Upper lobe of right lung (tissue), 1 donor: ENCODE measurements at regions not wholly inside any gene's neighbourhood (a gene's known extent, or its start where the extent isn't known, plus 50 kb on each side); places are given as distances from the start of the nearest gene placed in this dataset.

ENCODE experiments used
- ATAC-seq: fragments of 200-7000 bp; cut with Tn5 transposase; one replicate; pipeline ENCODE4 v1.9.1; 2020; ENCODE audit warnings: mild to moderate bottlenecking, moderate library complexity
- DNase-seq: peaks from one replicate; pipeline ENCODE4 v3.0.0-alpha.2; 2020
- H3K27ac ChIP-seq: fragments of 200-600 bp; one replicate; pipeline ENCODE4 v1.8.0; 2022
- H3K27me3 ChIP-seq: fragments of 200-600 bp; one replicate; pipeline ENCODE4 v1.8.0; 2022; ENCODE audit warnings: mild to moderate bottlenecking
- H3K36me3 ChIP-seq: fragments of 200-600 bp; one replicate; pipeline ENCODE4 v1.8.0; 2022
- H3K4me1 ChIP-seq: fragments of 200-600 bp; one replicate; pipeline ENCODE4 v1.8.0; 2022
- H3K4me3 ChIP-seq: fragments of 200-600 bp; one replicate; pipeline ENCODE4 v1.8.0; 2022; ENCODE audit warnings: mild to moderate bottlenecking
- H3K9me3 ChIP-seq: fragments of 200-600 bp; one replicate; pipeline ENCODE4 v1.8.0; 2022
- intact Hi-C: fragments of 100-400 bp; cut with DNase I; formaldehyde crosslinking; loops from one replicate; pipeline ENCODE4 v1.11.0; 2022
- TF ChIP-seq, protein P1 (sequence below): fragments of 200-600 bp; IDR thresholded peaks from one replicate; pipeline ENCODE4 v1.8.0; 2022; ENCODE audit warnings: antibody characterized with exemption
- donor health status: DM: no; HTN: yes; CAD: no; lungs with severe emphysema.

DNA sequence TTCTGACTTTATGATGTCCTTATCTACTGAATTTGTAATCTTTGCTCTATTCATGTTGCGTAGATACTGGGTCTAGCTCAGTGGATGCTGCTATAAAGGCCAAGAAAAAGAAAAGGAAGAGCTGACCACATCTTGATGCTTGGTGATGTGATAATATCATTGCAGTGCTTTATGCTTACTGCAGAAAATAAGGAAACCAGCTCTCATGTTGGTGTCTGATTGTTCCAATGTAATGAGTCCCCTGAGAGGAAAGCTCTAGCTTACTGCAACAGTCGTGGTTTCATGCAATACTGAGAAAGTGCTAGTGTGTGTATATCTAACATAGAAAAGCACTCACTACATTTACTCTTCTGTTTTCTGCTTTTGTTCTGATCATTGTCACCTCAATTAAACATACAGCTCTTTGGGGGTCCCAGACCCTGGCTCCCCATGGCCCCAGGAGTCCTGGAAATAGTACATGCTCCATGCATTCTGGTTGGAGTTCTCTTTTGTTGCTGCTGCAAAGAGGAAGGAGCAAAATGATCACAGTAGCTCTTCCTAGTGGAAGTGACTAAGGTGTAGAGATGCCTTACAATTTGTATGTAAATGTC lies 338.8 kb downstream of the CYRIA start:
- intact Hi-C loops: no loop called here
- DNase-seq: no peak
- no peaks in the 10 kb centered on the region for H3K36me3 ChIP-seq
- no peak overlapping the region for H3K27ac ChIP-seq
- no peaks in the 10 kb centered on the region for H3K9me3 ChIP-seq
- TF ChIP-seq, protein P1, sequence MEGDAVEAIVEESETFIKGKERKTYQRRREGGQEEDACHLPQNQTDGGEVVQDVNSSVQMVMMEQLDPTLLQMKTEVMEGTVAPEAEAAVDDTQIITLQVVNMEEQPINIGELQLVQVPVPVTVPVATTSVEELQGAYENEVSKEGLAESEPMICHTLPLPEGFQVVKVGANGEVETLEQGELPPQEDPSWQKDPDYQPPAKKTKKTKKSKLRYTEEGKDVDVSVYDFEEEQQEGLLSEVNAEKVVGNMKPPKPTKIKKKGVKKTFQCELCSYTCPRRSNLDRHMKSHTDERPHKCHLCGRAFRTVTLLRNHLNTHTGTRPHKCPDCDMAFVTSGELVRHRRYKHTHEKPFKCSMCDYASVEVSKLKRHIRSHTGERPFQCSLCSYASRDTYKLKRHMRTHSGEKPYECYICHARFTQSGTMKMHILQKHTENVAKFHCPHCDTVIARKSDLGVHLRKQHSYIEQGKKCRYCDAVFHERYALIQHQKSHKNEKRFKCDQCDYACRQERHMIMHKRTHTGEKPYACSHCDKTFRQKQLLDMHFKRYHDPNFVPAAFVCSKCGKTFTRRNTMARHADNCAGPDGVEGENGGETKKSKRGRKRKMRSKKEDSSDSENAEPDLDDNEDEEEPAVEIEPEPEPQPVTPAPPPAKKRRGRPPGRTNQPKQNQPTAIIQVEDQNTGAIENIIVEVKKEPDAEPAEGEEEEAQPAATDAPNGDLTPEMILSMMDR: no peak
- no peaks in the 10 kb centered on the region for H3K27me3 ChIP-seq
- H3K4me1 ChIP-seq: no peaks in the 10 kb centered on the region
- H3K4me3 ChIP-seq: no peak overlapping the region
- no peak for ATAC-seq

DNA sequence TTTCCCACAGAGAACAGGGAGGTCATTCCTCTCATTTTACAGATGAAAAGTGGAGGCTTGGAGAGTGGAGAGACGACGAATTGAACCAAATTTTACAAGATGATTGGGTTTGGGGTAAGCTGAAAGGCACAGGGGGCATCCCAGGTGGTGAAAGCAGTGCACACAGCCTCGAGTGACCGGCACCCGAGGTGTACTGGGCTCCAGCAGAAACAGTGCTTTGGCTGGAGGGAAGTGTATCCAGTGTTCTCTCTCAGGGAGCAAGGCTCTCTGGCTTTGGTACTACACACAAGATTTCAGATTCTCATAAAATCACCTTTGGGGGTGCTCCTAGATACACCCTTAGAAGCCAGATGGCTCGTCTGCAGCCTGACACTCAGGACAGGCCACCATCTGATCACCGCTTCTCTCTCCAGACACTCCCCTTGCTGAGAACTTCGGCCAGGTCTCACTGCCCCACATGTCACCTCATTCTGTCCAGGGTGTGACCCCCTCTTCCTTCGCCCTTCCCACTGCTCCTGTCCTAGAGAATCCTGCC lies 339.6 kb downstream of the CYRIA start:
- Histone ChIP-seq H3K4me1 (no peaks in the 10 kb centered on the region), H3K27ac (no peak overlapping the region), H3K36me3 (no peaks in the 10 kb centered on the region), H3K27me3 (no peaks in the 10 kb centered on the region), H3K9me3 (no peaks in the 10 kb centered on the region), H3K4me3 (no peak overlapping the region)
- DNase-seq (no peak), ATAC-seq (no peak)
- intact Hi-C loops: no loop called here
- TF ChIP-seq, protein P1: no peak

DNA sequence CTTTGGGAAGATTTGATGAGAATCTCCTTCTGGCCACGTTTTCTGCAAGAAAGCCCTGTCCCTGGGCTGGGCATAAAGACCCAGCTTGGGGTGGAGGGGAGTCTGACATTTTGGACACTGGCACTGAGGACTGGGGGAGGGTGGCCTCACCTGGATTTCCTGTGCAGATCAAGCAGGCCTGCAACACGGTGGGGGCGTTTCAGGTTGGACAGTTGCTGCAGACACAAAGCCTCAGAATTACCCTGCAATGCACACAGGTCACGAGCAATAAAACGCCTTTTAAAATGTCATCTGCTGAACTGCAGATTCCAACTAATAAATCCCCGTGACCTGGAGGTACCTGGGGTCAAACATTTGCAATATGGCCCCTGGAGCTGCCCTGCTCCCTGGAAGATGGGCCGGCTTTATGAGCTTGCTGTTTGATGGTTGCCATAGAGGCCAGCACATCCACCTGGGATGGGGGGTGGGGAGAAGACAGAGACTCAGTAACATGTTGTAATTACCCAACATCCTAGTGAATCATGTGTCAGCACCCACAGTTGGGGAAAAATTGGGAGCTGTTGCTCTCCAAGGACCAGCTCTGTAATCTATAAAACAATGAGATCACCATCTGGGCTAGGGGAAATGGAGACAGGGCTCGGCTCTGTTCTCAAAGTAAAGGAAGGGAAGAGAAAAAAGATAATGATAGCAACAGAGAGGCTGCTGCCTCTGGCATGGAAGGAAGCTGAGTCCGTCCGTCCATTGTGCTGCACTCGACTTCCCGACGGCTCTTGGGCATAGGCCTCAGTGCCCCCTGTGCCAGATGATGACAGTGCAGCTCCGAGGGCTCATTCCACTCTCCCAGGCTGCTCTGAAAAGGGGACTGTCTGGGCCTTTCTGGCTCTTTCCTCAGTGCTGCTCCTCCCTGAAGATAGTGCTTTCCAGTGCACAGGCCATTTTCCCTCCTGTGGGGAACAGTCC lies 340.3 kb downstream of the CYRIA start:
- ATAC-seq (no peak), DNase-seq (no peak)
- Histone ChIP-seq H3K27ac (no peak overlapping the region), H3K27me3 (no peaks in the 10 kb centered on the region), H3K36me3 (no peaks in the 10 kb centered on the region), H3K9me3 (no peaks in the 10 kb centered on the region), H3K4me3 (no peak overlapping the region), H3K4me1 (no peaks in the 10 kb centered on the region)
- TF ChIP-seq, protein P1: no peak
- intact Hi-C loops: no loop called here

DNA sequence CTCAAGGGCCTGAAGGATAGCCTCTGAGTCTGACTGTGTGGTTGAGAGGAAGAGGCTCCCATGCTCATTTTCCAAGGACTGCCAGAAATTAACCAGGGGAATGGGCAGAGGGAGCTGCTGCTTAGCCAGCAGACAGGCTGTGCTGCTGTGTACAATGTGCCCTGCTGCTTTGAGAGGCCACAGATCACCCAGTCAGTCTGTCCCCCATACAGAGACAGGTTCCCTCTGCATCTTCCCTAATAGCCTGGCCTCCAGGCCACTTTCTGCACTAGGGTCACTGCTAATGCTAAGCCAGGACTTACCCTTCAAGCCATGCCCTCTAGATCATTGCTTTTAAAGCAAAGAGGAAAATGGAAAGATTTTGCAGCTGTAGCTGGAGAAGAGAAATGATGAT lies 341.1 kb downstream of the CYRIA start:
- DNase-seq: no peak
- TF ChIP-seq, protein P1: no peak
- no peak overlapping the region for H3K4me3 ChIP-seq
- no peaks in the 10 kb centered on the region for H3K9me3 ChIP-seq
- intact Hi-C loops: no loop called here
- H3K27ac ChIP-seq: no peak overlapping the region
- no peaks in the 10 kb centered on the region for H3K4me1 ChIP-seq
- no peaks in the 10 kb centered on the region for H3K36me3 ChIP-seq
- no peaks in the 10 kb centered on the region for H3K27me3 ChIP-seq
- no peak for ATAC-seq

DNA sequence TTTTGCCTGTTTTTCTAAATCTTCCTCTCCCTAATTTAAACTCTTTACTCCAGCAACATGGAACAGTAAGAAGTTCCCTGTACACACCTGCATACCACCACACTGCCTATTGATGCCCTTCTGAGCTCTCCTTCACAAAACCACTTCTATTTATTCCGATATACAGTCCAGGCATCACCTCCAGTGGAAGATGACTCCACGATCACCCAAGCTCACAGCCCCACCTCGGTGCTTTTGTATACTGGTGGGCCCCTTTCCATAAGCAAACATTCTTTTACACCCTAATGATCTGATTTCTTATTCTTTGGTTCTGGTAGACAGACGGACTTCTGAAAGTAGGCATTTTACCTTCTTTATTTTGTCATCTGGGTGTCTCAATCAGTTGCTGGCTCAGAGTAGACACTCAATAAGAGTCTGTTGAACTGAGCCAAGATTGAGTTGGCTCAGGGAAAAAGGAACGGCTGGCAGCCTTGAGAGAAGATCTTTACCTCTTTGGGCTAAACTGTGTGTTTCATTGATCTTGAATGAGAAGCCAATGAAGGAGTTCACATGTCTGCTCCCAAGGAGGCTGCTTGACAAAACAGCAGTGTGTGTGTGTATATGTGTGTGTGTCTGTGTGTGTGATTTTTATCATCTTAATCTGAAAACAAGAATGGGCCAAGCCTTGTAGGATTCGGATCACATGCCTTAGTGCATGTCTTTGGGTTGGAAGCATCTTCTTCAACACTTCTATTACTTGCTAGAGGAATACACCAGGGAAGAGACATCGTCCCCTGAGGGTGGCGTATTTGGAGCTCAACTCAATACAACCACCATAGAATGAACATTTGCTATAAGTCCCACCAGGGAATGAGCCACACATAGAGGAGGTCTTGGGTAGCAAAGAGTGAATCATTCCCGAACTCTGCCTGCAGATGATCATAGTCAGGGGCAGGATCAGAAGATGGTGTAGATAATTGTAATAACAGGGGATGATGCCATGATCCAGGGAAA lies 341.8 kb downstream of the CYRIA start:
- no peaks in the 10 kb centered on the region for H3K4me1 ChIP-seq
- intact Hi-C loops: no loop called here
- no peaks in the 10 kb centered on the region for H3K36me3 ChIP-seq
- no peaks in the 10 kb centered on the region for H3K9me3 ChIP-seq
- ATAC-seq (no peak), DNase-seq (no peak)
- no peak overlapping the region for H3K4me3 ChIP-seq
- no peaks in the 10 kb centered on the region for H3K27me3 ChIP-seq
- no peak overlapping the region for H3K27ac ChIP-seq
- TF ChIP-seq, protein P1: no peak
